Brain microvascular endothelial cell (primary cell): ENCODE measurements at regions not wholly inside any gene's neighbourhood (a gene's known extent, or its start where the extent isn't known, plus 50 kb on each side); places are given as distances from the start of the nearest gene placed in this dataset.

Source experiments
- DNase-seq: peaks from one replicate; pipeline ENCODE4 v3.0.0-alpha.2; 2020
- H3K27ac ChIP-seq: fragments of 250-450 bp; sonication (Bioruptor Pico); 2 replicates; pipeline ENCODE4 v1.5.1; 2020; ENCODE audit warnings: mild to moderate bottlenecking, moderate library complexity
- H3K27me3 ChIP-seq: fragments of 250-450 bp; sonication (Bioruptor Pico); replicated peaks from 2 replicates; pipeline ENCODE4 v1.5.1; 2020; ENCODE audit warnings: mild to moderate bottlenecking
- H3K36me3 ChIP-seq: fragments of 250-450 bp; sonication (Bioruptor Pico); replicated peaks from 2 replicates; pipeline ENCODE4 v1.5.1; 2020; ENCODE audit warnings: mild to moderate bottlenecking
- H3K4me3 ChIP-seq: 2 replicates; pipeline ENCODE4 v1.5.1; 2011; ENCODE audit warnings: low read depth, mild to moderate bottlenecking, control low read depth, low read length, moderate library complexity
- in situ Hi-C: cut with HindIII; loops from 2 replicates; pipeline ENCODE4 v1.10.0; 2017; ENCODE audit warnings: low sequenced_read_pairs, low pct_ligation_motif_present
- TF ChIP-seq, protein P1 (sequence below): IDR thresholded peaks from 2 replicates; pipeline ENCODE4 v1.5.1; 2011; ENCODE audit warnings: low read depth, mild to moderate bottlenecking, moderate library complexity, low read length, control low read depth, inconsistent platforms; ENCODE audit errors: missing control alignments

DNA sequence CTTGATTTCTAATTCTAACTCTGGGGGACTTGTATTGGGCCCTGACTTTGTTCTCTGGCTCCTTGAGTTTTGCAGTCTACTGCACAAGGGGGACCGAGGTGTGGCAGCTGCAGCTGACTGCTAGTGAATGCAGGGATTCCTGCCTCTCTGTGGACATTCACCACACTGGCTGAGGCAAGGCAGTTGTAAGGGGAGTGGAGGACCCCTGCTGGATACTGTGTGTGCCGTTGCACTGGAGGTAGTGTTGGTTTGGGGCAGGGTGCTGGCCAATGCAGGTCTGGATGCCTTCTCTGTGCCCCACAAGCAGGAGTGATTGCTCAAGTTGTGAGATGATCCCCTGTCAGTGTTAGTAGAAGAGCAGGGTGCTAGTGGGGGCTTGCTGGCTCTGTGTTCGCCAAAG, 626.1 kb downstream of the SQOR start:
- TF ChIP-seq, protein P1, sequence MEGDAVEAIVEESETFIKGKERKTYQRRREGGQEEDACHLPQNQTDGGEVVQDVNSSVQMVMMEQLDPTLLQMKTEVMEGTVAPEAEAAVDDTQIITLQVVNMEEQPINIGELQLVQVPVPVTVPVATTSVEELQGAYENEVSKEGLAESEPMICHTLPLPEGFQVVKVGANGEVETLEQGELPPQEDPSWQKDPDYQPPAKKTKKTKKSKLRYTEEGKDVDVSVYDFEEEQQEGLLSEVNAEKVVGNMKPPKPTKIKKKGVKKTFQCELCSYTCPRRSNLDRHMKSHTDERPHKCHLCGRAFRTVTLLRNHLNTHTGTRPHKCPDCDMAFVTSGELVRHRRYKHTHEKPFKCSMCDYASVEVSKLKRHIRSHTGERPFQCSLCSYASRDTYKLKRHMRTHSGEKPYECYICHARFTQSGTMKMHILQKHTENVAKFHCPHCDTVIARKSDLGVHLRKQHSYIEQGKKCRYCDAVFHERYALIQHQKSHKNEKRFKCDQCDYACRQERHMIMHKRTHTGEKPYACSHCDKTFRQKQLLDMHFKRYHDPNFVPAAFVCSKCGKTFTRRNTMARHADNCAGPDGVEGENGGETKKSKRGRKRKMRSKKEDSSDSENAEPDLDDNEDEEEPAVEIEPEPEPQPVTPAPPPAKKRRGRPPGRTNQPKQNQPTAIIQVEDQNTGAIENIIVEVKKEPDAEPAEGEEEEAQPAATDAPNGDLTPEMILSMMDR, result no peak
- Histone ChIP-seq H3K27me3 (no peaks in the 10 kb centered on the region), H3K4me3 (no peak overlapping the region), H3K27ac (no peak overlapping the region), H3K36me3 (no peaks in the 10 kb centered on the region)
- in situ Hi-C loops, result no loop called here
- DNase-seq, result no peak

GRCh38 chr15:46265664-46266347, 631.0 kb downstream of the SQOR start:
- H3K27ac ChIP-seq, result no peak overlapping the region
- DNase-seq, result no peak

GRCh38 chr15:46266661-46267060, 631.8 kb downstream of the SQOR start:
- Histone ChIP-seq H3K36me3 (no peaks in the 10 kb centered on the region), H3K27me3 (no peaks in the 10 kb centered on the region), H3K27ac (no peak overlapping the region), H3K4me3 (no peak overlapping the region)
- in situ Hi-C loops, result no loop called here
- TF ChIP-seq, protein P1, result no peak
- DNase-seq, result no peak

More at GRCh38 chr15:46265664-46266347, 631.0 kb downstream of the SQOR start:
- TF ChIP-seq, protein P1, result no peak
- Histone ChIP-seq H3K4me3 (no peak overlapping the region), H3K36me3 (no peaks in the 10 kb centered on the region), H3K27me3 (no peaks in the 10 kb centered on the region)
- in situ Hi-C loops, result no loop called here

DNA sequence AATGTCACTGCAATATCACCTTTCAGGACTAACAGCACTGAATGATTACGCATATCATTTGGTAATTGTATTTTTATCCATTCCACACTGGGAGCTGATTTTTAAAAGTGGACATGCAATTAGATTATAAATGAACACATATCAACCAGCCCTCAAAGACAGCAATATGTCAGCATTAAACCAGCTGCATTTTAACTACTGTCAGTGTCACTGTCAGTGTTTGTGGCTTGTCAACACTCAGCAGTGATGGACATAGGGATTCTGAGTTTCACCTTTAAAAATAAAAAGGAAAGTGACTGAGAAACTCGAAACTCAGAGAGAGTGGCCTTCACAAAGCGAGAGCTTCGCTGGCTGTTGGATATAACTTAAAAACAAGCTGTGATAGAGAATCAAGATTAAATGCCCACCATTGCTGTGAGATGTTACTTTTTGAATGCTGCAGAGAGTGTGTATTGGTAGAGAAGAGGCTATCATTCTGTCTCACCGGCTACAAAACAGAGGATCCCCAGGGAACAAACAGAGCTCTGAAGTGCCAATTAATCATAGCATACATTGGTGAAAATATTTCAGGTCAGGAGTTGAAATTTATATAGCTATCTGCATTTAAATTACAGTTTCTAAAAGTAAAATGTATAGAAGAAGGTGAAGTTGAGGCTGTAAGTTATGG, 635.8 kb downstream of the SQOR start:
- H3K27ac ChIP-seq, result no peak overlapping the region
- no peak for DNase-seq
- H3K27me3 ChIP-seq, result no peaks in the 10 kb centered on the region
- H3K36me3 ChIP-seq, result no peaks in the 10 kb centered on the region
- no peak overlapping the region for H3K4me3 ChIP-seq
- TF ChIP-seq, protein P1, result no peak
- in situ Hi-C loops, result no loop called here

GRCh38 chr15:46275701-46276100, 640.9 kb downstream of the SQOR start:
- Histone ChIP-seq H3K4me3 (no peak overlapping the region), H3K36me3 (no peaks in the 10 kb centered on the region), H3K27ac (no peak overlapping the region), H3K27me3 (no peaks in the 10 kb centered on the region)
- no peak for DNase-seq
- TF ChIP-seq, protein P1, result no peak
- in situ Hi-C loops, result no loop called here
